GM04503 (cell line): ENCODE measurements at regions not wholly inside any gene's neighbourhood (a gene's known extent, or its start where the extent isn't known, plus 50 kb on each side); places are given as distances from the start of the nearest gene placed in this dataset.
"Not testable (repeated sequence)": the region's sequence is repeated elsewhere in the genome, so short reads cannot be mapped to it uniquely, and the experiment has no call there.

Experiments
- DNase-seq: peaks from one replicate; pipeline ENCODE4 v3.0.0-alpha.2; 2012; ENCODE audit warnings: low read depth

DNA sequence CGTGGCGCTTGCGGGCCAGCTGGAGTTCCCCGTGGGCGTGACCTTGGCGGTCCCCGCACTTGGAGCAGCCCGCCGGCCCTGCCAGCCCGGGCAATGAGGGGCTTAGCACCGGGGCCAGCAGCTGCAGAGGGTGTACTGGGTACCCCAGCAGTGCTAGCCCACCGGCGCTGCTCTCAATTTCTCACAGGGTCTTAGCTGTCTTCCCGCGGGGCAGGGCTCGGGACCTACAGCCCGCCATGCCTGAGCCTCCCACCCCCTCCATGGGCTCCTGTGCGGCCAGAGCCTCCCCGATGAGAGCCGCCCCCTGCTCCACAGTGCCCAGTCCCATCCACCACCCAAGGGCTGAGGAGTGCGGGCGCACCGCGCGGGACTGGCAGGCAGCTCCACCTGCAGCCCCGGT is 94.0 kb upstream of the NIPBL start:
- DNase-seq, result not testable (repeated sequence)

DNA sequence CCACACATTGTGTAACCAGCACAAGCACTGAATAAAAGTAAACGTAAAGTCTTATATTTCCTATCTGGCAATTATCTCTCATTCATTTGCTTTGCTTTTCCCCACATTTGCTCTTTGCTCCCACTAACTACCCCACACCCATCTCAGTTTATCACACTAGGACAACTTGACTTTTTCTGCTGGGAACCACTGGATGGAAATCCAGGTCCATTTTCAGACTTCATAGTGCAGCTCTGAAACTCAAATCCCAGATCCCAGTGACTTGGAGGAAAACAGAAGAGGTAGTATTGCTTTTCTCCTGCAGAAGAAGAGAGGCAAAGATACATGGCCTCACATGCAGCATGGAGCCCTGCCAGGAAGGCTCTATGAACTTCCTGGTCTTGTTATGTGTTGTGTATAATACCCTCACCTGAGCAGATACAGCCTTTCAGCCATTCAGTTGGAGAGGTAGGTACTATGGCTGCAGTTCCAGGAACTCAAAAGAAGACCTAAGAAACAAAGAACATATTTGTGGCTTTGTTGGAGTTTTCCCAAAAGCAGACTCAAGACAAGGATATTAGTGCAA is 90.0 kb upstream of the NIPBL start:
- DNase-seq, result no peak

DNA sequence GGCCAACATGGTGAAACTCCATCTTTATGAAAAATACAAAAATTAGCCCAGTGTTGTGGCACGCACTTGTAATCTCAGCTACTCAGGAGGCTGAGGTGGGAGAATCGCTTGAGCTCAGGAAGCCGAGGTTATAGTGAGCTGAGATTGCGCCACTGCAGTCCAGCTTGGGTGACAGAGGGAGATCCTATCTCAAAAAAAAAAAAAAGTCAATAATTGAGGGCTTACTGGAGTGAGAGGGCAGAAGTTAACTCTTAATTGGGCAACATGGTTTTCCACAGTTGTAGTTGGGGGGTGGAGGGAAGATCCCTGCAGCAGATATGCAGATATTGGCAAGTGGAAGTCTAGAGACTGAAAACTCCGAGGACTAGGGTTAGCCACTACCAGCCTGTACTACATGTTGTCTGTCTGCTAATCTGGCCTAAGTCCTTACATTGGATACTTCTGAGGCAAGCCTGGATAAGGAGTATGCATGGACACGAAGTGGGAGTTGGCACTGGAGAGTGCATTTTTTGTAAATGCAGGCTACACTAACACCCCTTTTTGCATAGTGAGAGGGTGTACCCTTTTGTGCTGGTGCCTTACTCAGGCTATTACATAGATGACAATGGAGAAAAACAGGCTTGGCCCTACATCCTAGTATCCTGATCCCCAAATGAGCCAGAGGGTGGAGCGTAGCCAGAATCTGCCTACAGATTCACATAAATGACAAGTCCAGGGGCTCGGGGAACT is 89.0 kb upstream of the NIPBL start:
- DNase-seq, result no peak

DNA sequence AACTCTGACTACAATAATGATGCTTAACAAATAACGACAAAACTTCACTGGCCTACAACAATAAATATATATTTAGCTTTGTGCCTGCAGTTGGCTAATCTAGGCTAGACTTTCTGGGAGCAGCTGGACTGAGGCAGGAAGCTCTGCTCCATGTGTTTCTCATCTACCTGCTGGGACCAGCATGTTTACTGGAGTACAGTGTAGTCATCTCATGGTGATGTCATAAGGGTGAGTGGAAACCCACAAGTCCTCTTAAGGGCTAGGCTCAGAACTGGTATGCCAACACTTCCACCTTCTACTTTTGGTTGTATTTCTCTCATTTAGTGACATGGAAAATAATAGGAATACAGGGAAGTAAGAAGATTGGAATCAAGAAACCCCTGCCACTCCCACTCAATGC is 85.7 kb upstream of the NIPBL start:
- no peak for DNase-seq

DNA sequence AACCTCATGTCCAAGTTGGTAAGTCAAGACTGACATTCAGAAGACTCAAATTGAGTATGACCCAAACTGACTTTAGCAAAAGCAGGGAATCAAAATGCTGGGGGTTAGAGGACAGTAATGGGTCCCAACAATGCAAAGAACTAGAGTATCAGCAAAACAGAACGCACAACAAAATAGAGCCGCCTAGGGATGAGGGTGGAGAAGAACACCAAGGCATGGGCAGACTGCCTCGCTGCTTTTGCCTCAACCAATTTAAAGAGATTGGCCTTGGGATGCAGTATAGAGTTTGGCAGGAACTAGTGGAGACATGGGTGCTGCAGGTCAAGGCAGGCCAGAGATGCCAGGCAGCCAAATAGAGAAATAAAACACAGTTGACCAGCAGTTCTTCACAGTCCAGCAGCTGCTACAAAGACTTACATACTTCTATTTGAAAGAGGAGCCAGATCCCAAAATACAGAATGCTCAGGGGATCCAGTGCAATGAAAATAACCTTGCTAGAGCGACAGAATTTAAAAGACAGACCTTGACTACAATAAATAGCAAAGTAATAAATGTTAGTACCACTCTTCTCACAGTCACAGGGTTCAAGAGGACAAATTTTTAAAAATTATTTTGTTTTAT is 83.9 kb upstream of the NIPBL start:
- no peak for DNase-seq

DNA sequence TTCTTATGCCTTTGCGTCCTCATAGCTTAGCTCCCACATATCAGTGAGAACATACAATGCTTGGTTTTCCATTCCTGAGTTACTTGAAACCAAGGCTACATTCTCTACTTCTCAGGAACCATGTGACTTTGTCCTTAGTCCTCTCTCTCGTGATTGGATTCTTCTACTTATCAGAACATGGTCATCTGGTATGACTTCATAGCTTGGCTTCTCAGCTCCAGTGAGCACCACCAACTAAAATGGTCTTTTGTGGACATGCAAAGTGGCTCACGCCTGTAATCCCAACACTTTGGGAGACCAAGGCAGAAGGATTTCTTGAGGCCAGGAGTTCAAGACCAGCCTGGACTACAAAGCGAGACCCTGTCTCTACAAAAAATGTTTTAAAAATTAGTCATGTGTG is 81.2 kb upstream of the NIPBL start:
- DNase-seq, result no peak

DNA sequence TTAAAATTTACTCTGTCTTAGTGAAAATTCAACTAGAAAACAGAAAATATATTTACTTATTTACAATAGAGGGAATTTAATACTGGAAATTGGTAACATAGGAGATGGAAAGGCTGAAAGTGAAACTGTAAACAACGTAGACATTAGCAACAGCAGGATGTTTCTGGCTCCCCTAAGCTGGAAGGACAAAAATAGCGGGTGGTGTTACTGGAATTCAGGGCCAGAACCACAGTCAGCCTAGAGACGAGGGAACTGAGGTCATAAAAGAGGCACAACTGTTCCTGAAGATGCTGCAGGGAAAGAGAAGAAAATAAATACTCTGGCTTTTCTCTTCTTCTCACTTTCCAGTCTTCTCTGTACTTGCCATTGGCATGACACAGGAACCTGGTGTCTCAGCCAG is 80.4 kb upstream of the NIPBL start:
- DNase-seq, result no peak

DNA sequence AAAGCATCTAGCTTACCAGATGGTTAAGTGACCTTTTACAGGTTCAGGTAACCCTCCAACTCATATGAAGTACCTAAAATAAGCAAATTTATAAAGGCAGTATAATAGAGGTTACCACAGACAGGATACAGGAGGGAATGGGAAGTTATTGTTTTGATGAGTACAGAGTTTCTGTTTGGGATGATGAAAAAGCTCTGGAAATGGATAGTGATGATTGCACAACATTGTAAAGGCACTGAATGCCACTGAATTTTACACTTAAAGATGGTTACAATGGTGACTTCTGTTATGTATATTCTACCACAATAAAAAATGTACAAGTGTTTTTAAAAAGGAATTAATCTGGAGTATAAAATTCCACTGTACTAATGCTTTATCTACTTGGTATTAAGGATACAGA is 75.0 kb upstream of the NIPBL start:
- no peak for DNase-seq

DNA sequence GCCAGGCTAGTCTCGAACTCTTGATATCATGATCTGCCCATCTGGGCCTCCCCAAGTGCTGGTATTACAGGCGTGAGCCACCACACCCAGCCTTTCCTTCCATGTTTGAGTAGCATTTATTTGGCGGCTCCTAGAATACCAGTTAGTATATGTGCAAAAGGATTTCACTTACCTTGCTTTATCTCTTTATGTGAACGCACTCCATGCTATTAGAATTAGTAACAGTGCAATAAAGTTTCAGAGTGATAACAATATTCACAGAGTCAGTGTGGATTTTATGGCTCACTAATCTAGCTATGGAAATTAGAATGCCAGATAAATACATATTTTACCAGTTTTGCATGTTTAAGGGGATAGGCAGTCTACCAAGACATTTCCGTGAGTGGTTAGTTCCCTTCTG is 74.4 kb upstream of the NIPBL start:
- DNase-seq, result no peak

DNA sequence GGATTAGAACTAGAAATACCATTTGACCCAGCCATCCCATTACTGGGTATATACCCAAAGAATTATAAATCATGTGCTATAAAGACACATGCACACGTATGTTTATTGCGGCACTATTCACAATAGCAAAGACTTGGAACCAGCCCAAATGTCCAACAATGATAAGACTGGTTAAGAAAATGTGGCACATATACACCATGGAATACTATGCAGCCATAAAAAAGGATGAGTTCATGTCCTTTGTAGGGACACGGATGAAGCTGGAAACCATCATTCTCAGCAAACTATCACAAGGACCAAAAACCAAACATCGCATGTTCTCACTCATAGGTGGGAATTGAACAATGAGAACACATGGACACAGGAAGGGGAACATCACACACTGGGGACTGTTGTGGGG is 63.3 kb upstream of the NIPBL start:
- DNase-seq, result not testable (repeated sequence)

DNA sequence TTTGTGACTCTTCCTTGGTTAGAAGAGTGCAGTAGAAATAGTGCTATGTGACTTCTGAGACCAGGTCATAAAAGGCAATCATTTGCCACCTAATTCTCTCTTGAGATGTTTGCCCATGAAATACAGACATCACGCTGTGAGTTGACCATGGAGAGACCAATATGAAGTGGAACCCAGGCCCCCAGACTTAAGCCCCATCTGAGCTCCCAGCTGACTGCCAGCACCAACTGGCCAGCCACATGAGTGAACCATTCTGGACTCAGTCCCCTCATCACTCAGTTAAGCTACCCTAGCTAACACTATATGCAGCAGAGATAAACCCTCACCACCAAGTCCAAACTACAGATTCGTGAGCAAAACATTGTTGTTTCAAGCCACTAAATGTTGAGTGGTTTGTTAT is 60.7 kb upstream of the NIPBL start:
- no peak for DNase-seq

DNA sequence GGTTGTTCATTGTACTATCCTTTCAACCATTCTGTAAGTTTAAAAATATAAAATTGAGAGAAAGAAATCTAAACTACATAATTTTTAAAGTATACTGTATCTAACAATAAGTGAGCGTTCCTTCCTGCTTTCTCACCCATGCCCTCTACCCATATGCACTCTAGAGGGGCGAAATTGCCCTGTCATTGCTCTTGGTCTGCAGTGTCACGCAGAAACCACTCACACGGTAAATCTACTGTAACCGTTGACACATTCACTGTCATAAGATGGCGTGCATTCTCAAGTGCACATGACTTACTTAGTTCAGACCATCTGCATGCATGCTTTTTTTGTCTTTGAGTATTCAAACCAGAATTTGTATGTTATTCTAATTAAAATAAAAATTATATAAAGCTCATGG is 55.7 kb upstream of the NIPBL start:
- no peak for DNase-seq

DNA sequence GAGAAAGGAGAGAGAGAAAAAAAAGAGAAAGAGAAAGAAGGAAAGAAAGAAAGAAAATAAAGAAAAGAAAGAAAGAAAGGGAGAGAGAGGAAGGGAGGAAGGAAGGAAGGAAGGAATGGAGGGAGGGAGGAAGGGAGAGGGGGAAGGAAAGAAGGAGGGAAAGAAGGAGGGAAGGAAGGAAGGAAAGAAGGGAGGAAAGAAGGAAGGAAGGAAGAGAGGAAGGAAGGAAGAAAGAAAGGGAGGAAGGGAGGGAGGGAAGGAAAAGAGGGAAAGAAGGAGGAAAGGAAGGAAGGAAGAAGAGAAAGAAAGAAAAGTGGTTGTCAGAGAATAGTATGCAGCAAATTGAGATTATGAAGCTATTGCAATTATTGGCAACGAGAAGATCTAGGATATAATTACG is 49.9 kb upstream of the NIPBL start:
- no peak for DNase-seq
